Glutamatergic neuron (in vitro differentiated cells): ENCODE measurements at regions not wholly inside any gene's neighbourhood (a gene's known extent, or its start where the extent isn't known, plus 50 kb on each side); places are given as distances from the start of the nearest gene placed in this dataset.

ENCODE experiments used
- DNase-seq: peaks from one replicate; pipeline ENCODE4 v3.0.0; 2022
- H3K27ac Mint-ChIP-seq: one replicate; pipeline ENCODE4 v1.8.0; 2020; ENCODE audit warnings: mild to moderate bottlenecking, mixed read lengths, inconsistent platforms; ENCODE audit not compliant: unreplicated experiment
- H3K27me3 Mint-ChIP-seq: one replicate; pipeline ENCODE4 v1.8.0; 2020; ENCODE audit warnings: mild to moderate bottlenecking, moderate library complexity, mixed read lengths, inconsistent platforms; ENCODE audit not compliant: unreplicated experiment
- H3K36me3 Mint-ChIP-seq: one replicate; pipeline ENCODE4 v1.8.0; 2020; ENCODE audit warnings: mild to moderate bottlenecking, mixed read lengths, inconsistent platforms; ENCODE audit not compliant: unreplicated experiment
- H3K4me1 Mint-ChIP-seq: one replicate; pipeline ENCODE4 v1.8.0; 2020; ENCODE audit warnings: mild to moderate bottlenecking, low read depth, mixed read lengths, inconsistent platforms; ENCODE audit not compliant: unreplicated experiment
- H3K4me3 Mint-ChIP-seq: one replicate; pipeline ENCODE4 v1.8.0; 2020; ENCODE audit warnings: mild to moderate bottlenecking, mixed read lengths, inconsistent platforms; ENCODE audit not compliant: unreplicated experiment
- H3K9me3 Mint-ChIP-seq: one replicate; pipeline ENCODE4 v1.8.0; 2020; ENCODE audit warnings: mild to moderate bottlenecking, moderate library complexity, mixed read lengths, inconsistent platforms; ENCODE audit not compliant: unreplicated experiment
- CTCF ChIP-seq: fragments of 200-600 bp; sonication (generic); IDR thresholded peaks from one replicate; pipeline ENCODE4 v1.5.0; 2021; ENCODE audit not compliant: partially characterized antibody, unreplicated experiment

GRCh38 chr1:98018074-98018473 is 97.2 kb upstream of the DPYD start:
- peaks cover 11% of the 10 kb centered on the region for H3K4me1 Mint-ChIP-seq
- DNase-seq, result no peak
- no peaks in the 10 kb centered on the region for H3K27me3 Mint-ChIP-seq
- H3K27ac Mint-ChIP-seq, result no peak overlapping the region
- H3K9me3 Mint-ChIP-seq, result peaks cover 1% of the 10 kb centered on the region
- H3K36me3 Mint-ChIP-seq, result no peaks in the 10 kb centered on the region
- no peak overlapping the region for H3K4me3 Mint-ChIP-seq
- no peak for TF ChIP-seq CTCF

GRCh38 chr1:98017184-98017583 is 96.3 kb upstream of the DPYD start:
- H3K4me3 Mint-ChIP-seq, result no peak overlapping the region
- no peaks in the 10 kb centered on the region for H3K27me3 Mint-ChIP-seq
- DNase-seq, result no peak
- no peaks in the 10 kb centered on the region for H3K9me3 Mint-ChIP-seq
- peaks cover 11% of the 10 kb centered on the region for H3K4me1 Mint-ChIP-seq
- no peak for TF ChIP-seq CTCF
- no peak overlapping the region for H3K27ac Mint-ChIP-seq
- no peaks in the 10 kb centered on the region for H3K36me3 Mint-ChIP-seq

- DNase-seq, result no peak
- Mint-ChIP-seq H3K4me1 (peaks cover 10% of the 10 kb centered on the region), H3K9me3 (no peaks in the 10 kb centered on the region), H3K27ac (no peak overlapping the region), H3K4me3 (no peak overlapping the region), H3K27me3 (no peaks in the 10 kb centered on the region), H3K36me3 (no peaks in the 10 kb centered on the region)
- no peak for TF ChIP-seq CTCF
Observed at GRCh38 chr1:98008373-98008772, 87.5 kb upstream of the DPYD start.

GRCh38 chr1:98005326-98006010 is 84.6 kb upstream of the DPYD start:
- no peaks in the 10 kb centered on the region for H3K27me3 Mint-ChIP-seq
- H3K9me3 Mint-ChIP-seq, result no peaks in the 10 kb centered on the region
- H3K4me1 Mint-ChIP-seq, result peaks cover 7% of the 10 kb centered on the region
- TF ChIP-seq CTCF, result no peak
- no peak overlapping the region for H3K27ac Mint-ChIP-seq
- no peak overlapping the region for H3K4me3 Mint-ChIP-seq
- no peaks in the 10 kb centered on the region for H3K36me3 Mint-ChIP-seq
- DNase-seq, result no peak

- H3K9me3 Mint-ChIP-seq, result no peaks in the 10 kb centered on the region
- peaks cover 2% of the 10 kb centered on the region for H3K4me1 Mint-ChIP-seq
- H3K4me3 Mint-ChIP-seq, result no peak overlapping the region
- no peak for DNase-seq
- H3K27ac Mint-ChIP-seq, result no peak overlapping the region
- H3K27me3 Mint-ChIP-seq, result no peaks in the 10 kb centered on the region
- TF ChIP-seq CTCF, result no peak
- no peaks in the 10 kb centered on the region for H3K36me3 Mint-ChIP-seq
Observed at GRCh38 chr1:98003442-98003841, 82.6 kb upstream of the DPYD start.
